PC-9 (cell line): ENCODE measurements at regions not wholly inside any gene's neighbourhood (a gene's known extent, or its start where the extent isn't known, plus 50 kb on each side); places are given as distances from the start of the nearest gene placed in this dataset.
"Not testable (repeated sequence)": the region's sequence is repeated elsewhere in the genome, so short reads cannot be mapped to it uniquely, and the experiment has no call there.

Experiments
- BruUV-seq: library from RNA; stranded (reverse); fragments of 400-500 nt; replicated peaks from 2 replicates; lab custom pipeline; 2021; lab: Mats Ljungman, UMichigan
- CTCF ChIA-PET: fragments of 300-600 bp; sonication (Branson Sonifier 250); formaldehyde crosslinking; loops from one replicate; lab custom pipeline; 2022; ENCODE audit warnings: antibody characterized with exemption; lab: Charles Lee
- POLR2A ChIA-PET: fragments of 300-600 bp; sonication (Branson Sonifier 250); formaldehyde crosslinking; loops from one replicate; lab custom pipeline; 2022; ENCODE audit warnings: antibody characterized with exemption; ENCODE audit not compliant: unreplicated experiment; lab: Charles Lee
- DNase-seq, 2 experiments: peaks; one replicate each; pipeline versions ENCODE4 v3.0.0 to v3.0.0-alpha.2; 2015 to 2022; ENCODE audit warnings: mixed read lengths in 1 of 2
- H2AFZ ChIP-seq: fragments of 200-600 bp; sonication (generic); 2 replicates; pipeline ENCODE4 v1.8.1; 2017; ENCODE audit warnings: antibody characterized with exemption
- H3F3A ChIP-seq: fragments of 200-600 bp; sonication (generic); 2 replicates; pipeline ENCODE4 v1.8.1; 2017; ENCODE audit warnings: antibody characterized with exemption, mild to moderate bottlenecking, low read depth; ENCODE audit not compliant: insufficient read depth
- H3K27ac ChIP-seq: fragments of 200-600 bp; sonication (generic); 2 replicates; pipeline ENCODE4 v1.6.1; 2016; ENCODE audit warnings: mixed run types
- H3K27me3 ChIP-seq: fragments of 200-600 bp; sonication (generic); 2 replicates; pipeline ENCODE4 v1.6.1; 2016; ENCODE audit warnings: low read depth, mixed run types; ENCODE audit not compliant: insufficient read depth
- H3K36me3 ChIP-seq: fragments of 200-600 bp; sonication (generic); 2 replicates; pipeline ENCODE4 v1.6.1; 2016; ENCODE audit warnings: low read depth, mixed run types
- H3K4me1 ChIP-seq: fragments of 200-600 bp; sonication (generic); replicated peaks from 2 replicates; pipeline ENCODE4 v1.6.1; 2016; ENCODE audit warnings: mixed run types; ENCODE audit not compliant: insufficient read depth
- H3K4me2 ChIP-seq: fragments of 200-600 bp; sonication (generic); 2 replicates; pipeline ENCODE4 v1.6.1; 2017; ENCODE audit warnings: mixed run types
- H3K4me3 ChIP-seq: fragments of 200-600 bp; sonication (generic); 2 replicates; pipeline ENCODE4 v1.6.1; 2016; ENCODE audit warnings: mixed run types
- H3K79me2 ChIP-seq: fragments of 200-600 bp; sonication (generic); 2 replicates; pipeline ENCODE4 v1.6.1; 2017; ENCODE audit warnings: low read depth, mixed run types
- H3K9me2 ChIP-seq: fragments of 200-600 bp; sonication (generic); 2 replicates; pipeline ENCODE4 v1.8.1; 2017; ENCODE audit warnings: mild to moderate bottlenecking; ENCODE audit not compliant: insufficient read depth
- H3K9me3 ChIP-seq: fragments of 200-600 bp; sonication (generic); 2 replicates; pipeline ENCODE4 v1.8.1; 2016; ENCODE audit warnings: low read depth; ENCODE audit not compliant: insufficient read depth
- H4K20me1 ChIP-seq: fragments of 200-600 bp; sonication (generic); 2 replicates; pipeline ENCODE4 v1.8.1; 2017; ENCODE audit not compliant: insufficient read depth
- CTCF ChIP-seq: fragments of 200-600 bp; sonication (generic); conservative IDR thresholded peaks from 2 replicates; pipeline ENCODE4 v1.6.1; 2017; ENCODE audit warnings: mixed run types, antibody characterized with exemption, mild to moderate bottlenecking, moderate library complexity
- EZH2 ChIP-seq: fragments of 200-600 bp; sonication (generic); IDR thresholded peaks from 2 replicates; pipeline ENCODE4 v1.8.0; 2017; ENCODE audit warnings: antibody characterized with exemption, low read depth
- intact Hi-C: fragments of 100-400 bp; cut with micrococcal nuclease; formaldehyde crosslinking; loops from one replicate; pipeline ENCODE4 v1.10.0; 2022; ENCODE audit not compliant: unreplicated experiment

DNA sequence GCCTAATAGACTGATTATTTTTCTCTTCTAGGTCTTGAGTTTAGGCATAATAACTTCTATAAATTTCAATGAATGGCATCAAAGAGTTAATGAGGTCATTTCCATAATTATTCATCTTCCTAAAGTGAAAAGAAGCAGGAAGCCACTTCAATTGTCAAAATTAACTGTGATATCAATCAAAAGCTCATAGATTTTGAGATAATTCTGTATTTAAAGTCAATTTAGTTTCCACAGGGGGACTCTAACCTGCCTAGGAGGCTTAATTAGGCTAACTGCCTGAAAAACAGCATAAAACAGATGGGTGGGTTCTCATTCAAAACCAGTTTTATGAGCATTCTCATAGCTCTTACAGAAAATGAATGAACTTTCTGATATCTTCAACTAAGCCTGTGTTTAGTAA lies 177.8 kb downstream of the OTOL1 start:
- BruUV-seq: no TSS peak
- Histone ChIP-seq H3K27ac (no peak overlapping the region), H3K36me3 (no peaks in the 10 kb centered on the region), H4K20me1 (no peaks in the 10 kb centered on the region), H2AFZ (no peak overlapping the region), H3K9me2 (no peaks in the 10 kb centered on the region), H3F3A (no peaks in the 10 kb centered on the region), H3K4me1 (no peaks in the 10 kb centered on the region), H3K79me2 (no peaks in the 10 kb centered on the region), H3K27me3 (no peaks in the 10 kb centered on the region), H3K4me2 (no peak overlapping the region), H3K4me3 (no peak overlapping the region), H3K9me3 (no peaks in the 10 kb centered on the region)
- no peak for TF ChIP-seq EZH2
- TF ChIP-seq CTCF: no peak
- intact Hi-C loops: no loop called here
- ChIA-PET POLR2A (no interaction called here), CTCF (no interaction called here)
- no peak for DNase-seq

DNA sequence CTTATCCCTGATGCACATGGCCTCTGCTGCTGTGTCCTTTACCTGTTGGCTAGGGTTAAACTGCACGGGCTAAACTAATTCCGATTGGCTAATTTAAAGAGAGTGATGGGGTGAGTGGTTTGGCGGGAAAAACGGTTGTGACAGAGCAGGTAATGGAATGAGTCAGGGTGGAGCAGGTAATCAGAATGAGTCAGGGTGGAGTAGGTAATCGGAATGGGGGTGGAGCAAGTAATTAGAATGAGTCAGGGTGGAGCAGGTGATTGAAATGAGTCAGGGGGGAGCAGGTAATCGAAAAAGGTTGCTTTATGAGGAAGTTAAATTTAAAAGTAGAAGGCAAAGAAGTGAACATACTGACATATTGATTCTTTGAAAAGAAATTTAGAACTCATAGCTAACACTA lies 185.2 kb downstream of the OTOL1 start:
- intact Hi-C loops, H4K20me1 ChIP-seq, H3K4me2 ChIP-seq, BruUV-seq, H3K27ac ChIP-seq, H3K4me1 ChIP-seq, POLR2A ChIA-PET, H3K79me2 ChIP-seq, DNase-seq, H3K9me2 ChIP-seq, H3K4me3 ChIP-seq, CTCF ChIA-PET, H3K36me3 ChIP-seq, H2AFZ ChIP-seq, H3K9me3 ChIP-seq, H3F3A ChIP-seq, H3K27me3 ChIP-seq: not testable (repeated sequence)

DNA sequence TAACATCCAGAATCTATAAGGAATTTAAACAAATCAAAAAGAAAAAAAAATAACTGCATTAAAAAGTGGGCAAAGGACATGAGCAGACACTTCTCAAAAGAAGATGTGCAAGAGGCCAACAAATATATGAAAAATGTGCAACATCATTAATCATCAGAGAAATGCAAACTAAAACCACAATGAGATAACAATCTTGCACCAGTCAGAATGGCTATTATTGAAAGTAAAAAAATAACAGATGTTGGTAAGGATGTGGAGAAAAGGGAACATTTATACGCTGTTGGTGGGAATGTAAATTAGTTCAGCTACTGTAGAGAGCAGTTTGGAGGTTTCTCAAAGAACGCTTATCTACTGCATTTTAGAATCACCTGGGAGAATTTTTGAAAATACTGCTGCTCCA lies 186.1 kb downstream of the OTOL1 start:
- Histone ChIP-seq H3K36me3 (no peaks in the 10 kb centered on the region), H3K4me2 (no peak overlapping the region), H3K9me3 (no peaks in the 10 kb centered on the region), H3K4me1 (no peaks in the 10 kb centered on the region), H3K27ac (no peak overlapping the region), H3K9me2 (no peaks in the 10 kb centered on the region), H3K79me2 (no peaks in the 10 kb centered on the region), H4K20me1 (no peaks in the 10 kb centered on the region), H3K4me3 (no peak overlapping the region), H2AFZ (no peak overlapping the region), H3F3A (no peaks in the 10 kb centered on the region), H3K27me3 (no peaks in the 10 kb centered on the region)
- ChIA-PET POLR2A (no interaction called here), CTCF (no interaction called here)
- intact Hi-C loops: no loop called here
- DNase-seq: no peak
- BruUV-seq: no TSS peak
- TF ChIP-seq EZH2 (no peak), CTCF (no peak)

DNA sequence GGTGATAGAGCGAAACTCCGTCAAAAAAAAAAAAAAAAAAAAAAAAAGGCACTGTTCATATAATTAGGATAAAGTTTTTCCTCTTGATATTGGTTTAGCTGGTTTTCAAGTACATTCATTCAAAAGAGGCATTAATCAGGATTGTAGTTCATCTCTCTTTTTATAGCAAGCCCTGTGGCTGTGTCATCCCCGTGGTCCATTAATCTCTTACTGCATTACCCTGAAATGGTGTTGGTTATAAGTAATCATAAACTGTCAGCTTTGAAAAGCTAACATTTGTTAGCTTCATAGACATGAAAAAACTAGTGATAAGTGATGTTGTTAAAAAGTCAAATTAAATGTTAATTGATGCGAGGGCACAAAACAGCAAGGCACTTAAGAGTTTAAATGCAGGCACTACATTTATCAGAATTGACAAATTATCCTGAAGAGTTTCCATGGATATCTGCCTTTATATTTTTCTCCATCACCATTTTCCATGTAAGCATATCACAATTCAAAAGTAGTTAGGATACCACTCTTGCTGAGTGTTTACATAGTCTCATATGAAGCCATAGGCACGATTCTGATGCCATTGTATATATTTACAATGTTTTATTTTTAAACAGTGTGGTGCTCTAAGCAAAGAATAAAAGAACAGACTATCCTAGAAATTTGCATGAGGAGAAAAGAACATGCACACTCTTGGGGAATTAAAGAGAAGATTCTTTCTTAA lies 193.1 kb downstream of the OTOL1 start:
- CTCF ChIA-PET: no interaction called here
- BruUV-seq: no TSS peak
- Histone ChIP-seq H3K9me3 (no peaks in the 10 kb centered on the region), H3F3A (no peaks in the 10 kb centered on the region), H3K9me2 (no peaks in the 10 kb centered on the region), H3K79me2 (no peaks in the 10 kb centered on the region), H3K36me3 (no peaks in the 10 kb centered on the region), H4K20me1 (no peaks in the 10 kb centered on the region), H3K4me3 (no peak overlapping the region), H3K4me2 (no peak overlapping the region), H3K27ac (no peak overlapping the region), H2AFZ (no peak overlapping the region), H3K4me1 (no peaks in the 10 kb centered on the region), H3K27me3 (no peaks in the 10 kb centered on the region)
- no peak for TF ChIP-seq CTCF
- no peak for TF ChIP-seq EZH2
- intact Hi-C loops: no loop called here
- no peak for DNase-seq
- POLR2A ChIA-PET: no interaction called here
